ENCODE measurements at regions not wholly inside any gene's neighbourhood (a gene's known extent, or its start where the extent isn't known, plus 50 kb on each side); places are given as distances from the start of the nearest gene placed in this dataset.

GRCh38 chr2:84040281-84040680, 418.8 kb downstream of the SUCLG1 start:
- TF ChIP-seq CTCF (IDR thresholded peaks at IDR 0.05; ENCODE audit: insufficient read depth, low read length, poor library complexity, severe bottlenecking): no peak
- no peak for TF ChIP-seq EZH2phosphoT487 (conservative IDR thresholded peaks at IDR 0.05; ENCODE audit: low read length)
- H3K27ac ChIP-seq (ENCODE audit: low read depth, low read length): no peak overlapping the region
- H3K4me3 ChIP-seq (ENCODE audit: insufficient read depth, low read length, poor library complexity, severe bottlenecking): no peak overlapping the region
- H3K9me2 ChIP-seq (replicated peaks; ENCODE audit: insufficient read depth, low read length): no peaks in the 10 kb centered on the region
- no peaks in the 10 kb centered on the region for H4K20me1 ChIP-seq (ENCODE audit: low read depth, low read length)
- H3K9me3 ChIP-seq (ENCODE audit: insufficient read depth, low read length): no peaks in the 10 kb centered on the region
- no peaks in the 10 kb centered on the region for H3K79me2 ChIP-seq (ENCODE audit: insufficient read depth, low read length)
- no peaks in the 10 kb centered on the region for H3F3A ChIP-seq (ENCODE audit: insufficient read depth)
- no peak overlapping the region for H2AFZ ChIP-seq (ENCODE audit: low read depth, low read length, severe bottlenecking)
- no peak overlapping the region for H3K4me2 ChIP-seq (ENCODE audit: low read depth, low read length, poor library complexity, severe bottlenecking)
- H3K36me3 ChIP-seq (ENCODE audit: low read length): no peaks in the 10 kb centered on the region
- no peak overlapping the region for H3K9ac ChIP-seq (ENCODE audit: low read length)
- H3K27me3 ChIP-seq (ENCODE audit: low read length): no peaks in the 10 kb centered on the region

DNA sequence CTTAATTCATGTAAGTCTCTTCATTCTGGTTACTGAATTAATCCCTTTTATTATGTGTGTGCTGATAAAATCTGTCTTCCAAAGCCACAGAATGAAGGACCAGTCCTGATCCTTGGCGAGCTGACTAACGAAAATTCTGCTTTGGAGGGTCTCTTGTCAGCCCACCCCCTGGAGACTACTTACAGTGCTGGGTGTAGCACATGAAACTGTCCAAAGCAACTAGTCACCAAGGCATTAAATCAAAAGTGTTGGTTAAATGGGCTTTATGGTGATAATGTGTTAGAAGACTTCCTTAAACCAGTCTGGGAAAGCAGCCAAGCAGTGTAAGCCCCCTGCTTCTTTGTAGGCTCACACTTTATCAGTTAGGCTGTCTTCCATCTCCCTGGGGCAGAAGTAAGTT, 420.2 kb downstream of the SUCLG1 start:
- TF ChIP-seq CTCF (IDR thresholded peaks at IDR 0.05; ENCODE audit: insufficient read depth, low read length, poor library complexity, severe bottlenecking): no peak
- TF ChIP-seq EZH2phosphoT487 (conservative IDR thresholded peaks at IDR 0.05; ENCODE audit: low read length): no peak
- Histone ChIP-seq H3K4me3 (ENCODE audit: insufficient read depth, low read length, poor library complexity, severe bottlenecking) (no peak overlapping the region), H3F3A (ENCODE audit: insufficient read depth) (no peaks in the 10 kb centered on the region), H3K36me3 (ENCODE audit: low read length) (no peaks in the 10 kb centered on the region), H3K4me2 (ENCODE audit: low read depth, low read length, poor library complexity, severe bottlenecking) (no peak overlapping the region), H3K79me2 (ENCODE audit: insufficient read depth, low read length) (no peaks in the 10 kb centered on the region), H4K20me1 (ENCODE audit: low read depth, low read length) (no peaks in the 10 kb centered on the region), H3K9ac (ENCODE audit: low read length) (no peak overlapping the region), H3K9me3 (ENCODE audit: insufficient read depth, low read length) (no peaks in the 10 kb centered on the region), H3K9me2 (replicated peaks; ENCODE audit: insufficient read depth, low read length) (no peaks in the 10 kb centered on the region), H3K27ac (ENCODE audit: low read depth, low read length) (no peak overlapping the region), H3K27me3 (ENCODE audit: low read length) (no peaks in the 10 kb centered on the region), H2AFZ (ENCODE audit: low read depth, low read length, severe bottlenecking) (no peak overlapping the region)

DNA sequence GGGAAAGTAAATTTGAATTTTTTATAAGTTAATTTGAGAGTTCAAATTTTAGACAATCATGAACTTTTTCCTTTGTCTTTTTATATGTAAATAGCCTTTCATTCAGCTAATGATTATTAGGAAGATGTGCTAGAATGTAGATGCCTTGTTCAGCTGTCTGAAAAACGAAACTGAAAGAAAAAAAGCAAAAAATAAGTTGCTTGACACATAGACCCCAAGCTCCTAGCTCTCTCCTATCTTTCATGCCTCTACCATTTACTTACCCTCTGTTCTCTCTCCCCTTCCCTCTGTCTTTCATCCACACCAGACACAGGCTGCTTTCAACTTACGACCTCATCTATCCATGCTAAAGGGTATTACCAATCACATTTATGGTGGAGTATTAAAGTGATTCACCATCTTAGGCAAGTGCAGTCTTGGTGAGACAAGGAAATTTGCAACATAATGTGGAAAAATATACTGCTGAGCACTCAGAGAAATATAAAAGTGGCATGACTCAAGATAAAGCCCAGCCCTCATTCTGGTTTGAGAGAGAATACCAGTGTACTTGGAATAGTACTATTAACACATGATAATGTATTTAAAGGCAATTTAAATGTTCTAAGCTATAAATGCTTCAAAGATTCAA, 425.6 kb downstream of the SUCLG1 start:
- no peaks in the 10 kb centered on the region for H3K9me3 ChIP-seq (ENCODE audit: insufficient read depth, low read length)
- no peaks in the 10 kb centered on the region for H4K20me1 ChIP-seq (ENCODE audit: low read depth, low read length)
- TF ChIP-seq CTCF (IDR thresholded peaks at IDR 0.05; ENCODE audit: insufficient read depth, low read length, poor library complexity, severe bottlenecking) (no peak), EZH2phosphoT487 (conservative IDR thresholded peaks at IDR 0.05; ENCODE audit: low read length) (no peak)
- no peaks in the 10 kb centered on the region for H3K27me3 ChIP-seq (ENCODE audit: low read length)
- H3K36me3 ChIP-seq (ENCODE audit: low read length): no peaks in the 10 kb centered on the region
- no peak overlapping the region for H3K9ac ChIP-seq (ENCODE audit: low read length)
- H2AFZ ChIP-seq (ENCODE audit: low read depth, low read length, severe bottlenecking): no peak overlapping the region
- H3K79me2 ChIP-seq (ENCODE audit: insufficient read depth, low read length): no peaks in the 10 kb centered on the region
- no peak overlapping the region for H3K4me3 ChIP-seq (ENCODE audit: insufficient read depth, low read length, poor library complexity, severe bottlenecking)
- H3K9me2 ChIP-seq (replicated peaks; ENCODE audit: insufficient read depth, low read length): no peaks in the 10 kb centered on the region
- no peak overlapping the region for H3K4me2 ChIP-seq (ENCODE audit: low read depth, low read length, poor library complexity, severe bottlenecking)
- H3K27ac ChIP-seq (ENCODE audit: low read depth, low read length): no peak overlapping the region
- H3F3A ChIP-seq (ENCODE audit: insufficient read depth): no peaks in the 10 kb centered on the region

All from SU-DHL-6 (cell line).